ENCODE measurements at regions not wholly inside any gene's neighbourhood (a gene's known extent, or its start where the extent isn't known, plus 50 kb on each side); places are given as distances from the start of the nearest gene placed in this dataset.
"Not testable (repeated sequence)": the region's sequence is repeated elsewhere in the genome, so short reads cannot be mapped to it uniquely, and the experiment has no call there.

DNA sequence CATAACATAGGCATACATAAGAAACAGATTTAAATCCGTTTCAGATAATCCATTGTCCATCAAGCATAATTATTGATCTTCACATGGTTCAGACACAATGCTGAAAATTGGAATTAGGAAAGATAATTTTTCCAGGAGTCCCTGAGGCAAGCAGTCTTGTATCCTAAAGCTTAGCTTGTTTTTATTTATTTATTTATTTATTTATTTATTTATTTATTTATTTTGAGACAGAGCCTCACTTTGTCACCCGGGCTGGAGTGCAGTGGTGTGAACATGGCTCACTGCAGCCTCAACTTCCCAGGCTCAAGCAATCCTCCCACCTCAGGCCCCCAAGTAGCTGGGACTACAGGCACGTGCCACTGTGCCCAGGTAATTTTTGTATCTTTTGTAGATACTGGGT lies 89.7 kb upstream of the USP25 start:
- H3K79me2 ChIP-seq (ENCODE audit: control insufficient read depth, insufficient read depth, low read length); H3K9me3 ChIP-seq (replicated peaks; ENCODE audit: control insufficient read depth, insufficient read depth, low read depth, low read length); DNase-seq (ENCODE audit: extremely low read depth in 1 of 4, low spot score in 3 of 4); CTCF ChIA-PET (ENCODE audit: low intra/inter-chr PET ratio); H3K9ac ChIP-seq (ENCODE audit: insufficient read depth in 1 of 2, low read depth in 2 of 2, low read length in 2 of 2); ATAC-seq; BruUV-seq (replicated peaks); H3K27ac ChIP-seq (ENCODE audit: extremely low read depth, low read depth, low read length); H3K4me1 ChIP-seq (replicated peaks in 1 of 2; ENCODE audit: control insufficient read depth in 2 of 2, insufficient read depth in 2 of 2, low read length in 2 of 2); H3K36me3 ChIP-seq (ENCODE audit: control insufficient read depth, insufficient read depth, low read length); intact Hi-C loops (cut with micrococcal nuclease); H3K27me3 ChIP-seq (ENCODE audit: control insufficient read depth in 2 of 2, insufficient read depth in 2 of 2, low read length in 2 of 2); H3K4me2 ChIP-seq (ENCODE audit: insufficient read depth, low read length); H3K9me1 ChIP-seq (ENCODE audit: control insufficient read depth, insufficient read depth, low read length); FAIRE-seq; H3K4me3 ChIP-seq; POLR2A ChIA-PET; in situ Hi-C loops (cut with MboI); H2AFZ ChIP-seq (ENCODE audit: low read depth, low read length); H4K20me1 ChIP-seq (replicated peaks; ENCODE audit: control insufficient read depth, insufficient read depth, low read length): not testable (repeated sequence)
- WGBS (ENCODE audit: insufficient coverage, low coverage, missing lambda C conversion rate) = 0% methylated on average over 3 of the region's 3 CpGs

DNA sequence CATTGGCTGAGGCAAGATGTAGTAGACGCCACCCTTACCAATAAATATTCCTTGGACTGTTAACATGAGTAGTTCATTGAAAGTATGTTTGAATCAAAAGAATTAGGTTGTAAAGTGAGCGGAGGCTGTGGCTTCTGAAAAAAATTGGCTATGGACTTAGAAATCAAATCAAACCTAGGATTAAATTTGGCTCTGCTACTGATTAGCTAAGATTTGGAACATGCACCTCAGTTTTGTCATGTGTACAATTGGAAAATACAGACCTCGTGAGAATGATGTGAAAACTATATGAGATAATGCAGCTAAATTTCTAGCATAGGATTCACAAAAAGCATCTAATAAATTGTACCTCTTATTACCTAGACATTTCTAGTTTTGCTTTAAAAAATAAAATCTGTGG lies 85.3 kb upstream of the USP25 start:
- 5% methylated on average over 3 of the region's 3 CpGs for WGBS (ENCODE audit: insufficient coverage, low coverage, missing lambda C conversion rate)
- ATAC-seq (no peak), DNase-seq (ENCODE audit: extremely low read depth in 1 of 4, low spot score in 3 of 4) (no peak), FAIRE-seq (no peak)
- Histone ChIP-seq H3K79me2 (ENCODE audit: control insufficient read depth, insufficient read depth, low read length) (no peaks in the 10 kb centered on the region), H2AFZ (ENCODE audit: low read depth, low read length) (no peak overlapping the region), H3K9me1 (ENCODE audit: control insufficient read depth, insufficient read depth, low read length) (no peaks in the 10 kb centered on the region), H3K36me3 (ENCODE audit: control insufficient read depth, insufficient read depth, low read length) (no peaks in the 10 kb centered on the region), H3K27me3 (ENCODE audit: control insufficient read depth in 2 of 2, insufficient read depth in 2 of 2, low read length in 2 of 2) (peaks cover 0 to 3% of the 10 kb centered on the region in 2 experiments; a peak in 1 of 5 replicates), H3K4me3 (no peak overlapping the region), H3K27ac (ENCODE audit: extremely low read depth, low read depth, low read length) (no peak overlapping the region), H3K4me1 (replicated peaks in 1 of 2; ENCODE audit: control insufficient read depth in 2 of 2, insufficient read depth in 2 of 2, low read length in 2 of 2) (no peaks in the 10 kb centered on the region), H3K4me2 (ENCODE audit: insufficient read depth, low read length) (no peak overlapping the region), H3K9me3 (replicated peaks; ENCODE audit: control insufficient read depth, insufficient read depth, low read depth, low read length) (no peaks in the 10 kb centered on the region), H3K9ac (ENCODE audit: insufficient read depth in 1 of 2, low read depth in 2 of 2, low read length in 2 of 2) (no peak overlapping the region), H4K20me1 (replicated peaks; ENCODE audit: control insufficient read depth, insufficient read depth, low read length) (no peaks in the 10 kb centered on the region)
- intact Hi-C loops (cut with micrococcal nuclease) (no loop called here), in situ Hi-C loops (cut with MboI) (no loop called here)
- CTCF ChIA-PET (ENCODE audit: low intra/inter-chr PET ratio) = no interaction called here
- TF ChIP-seq ZNF184 (CRISPR knock-in tag; IDR thresholded peaks at IDR 0.05) = no peak
- no peak for TF ChIP-seq TEAD2 (tag; IDR thresholded peaks at IDR 0.05)
- TF ChIP-seq ILF3 (IDR thresholded peaks at IDR 0.05; ENCODE audit: borderline replicate concordance) = no peak
- no peak for TF ChIP-seq CBFA2T2 (conservative IDR thresholded peaks at IDR 0.05)
- no peak for TF ChIP-seq ZSCAN29 (IDR thresholded peaks at IDR 0.05)
- no peak for TF ChIP-seq RUNX1 (IDR thresholded peaks at IDR 0.05; ENCODE audit: low read depth)
- TF ChIP-seq STAT6 (CRISPR knock-in tag; IDR thresholded peaks at IDR 0.05) = no peak
- TF ChIP-seq HBP1 (CRISPR knock-in tag; IDR thresholded peaks at IDR 0.05) = no peak
- no peak for TF ChIP-seq ZNF764 (CRISPR knock-in tag; IDR thresholded peaks at IDR 0.05; ENCODE audit: low read depth)
- TF ChIP-seq ZNF655 (CRISPR knock-in tag; IDR thresholded peaks at IDR 0.05) = no peak
- no peak for TF ChIP-seq ZFPM2 (CRISPR knock-in tag; IDR thresholded peaks at IDR 0.05)
- POLR2A ChIA-PET = no interaction called here
- BruUV-seq (replicated peaks) = no TSS peak
